ENCODE measurements at regions not wholly inside any gene's neighbourhood (a gene's known extent, or its start where the extent isn't known, plus 50 kb on each side); places are given as distances from the start of the nearest gene placed in this dataset.

- no peak overlapping the region for H3K4me3 ChIP-seq (replicated peaks; ENCODE audit: low read depth, low read length)
- DNase-seq (ENCODE audit: extremely low read depth, insufficient read length): no peak
- no peaks in the 10 kb centered on the region for H3K27me3 ChIP-seq (replicated peaks; ENCODE audit: control insufficient read depth, insufficient read depth, low read length)
- no peak for TF ChIP-seq CTCF (IDR thresholded peaks at IDR 0.05; ENCODE audit: insufficient read depth, low read length, poor library complexity, severe bottlenecking)
- H3K36me3 ChIP-seq (ENCODE audit: control insufficient read depth, insufficient read depth, low read length): no peaks in the 10 kb centered on the region
Measured at GRCh38 chr12:77494296-77494695, 336.4 kb upstream of the NAV3 start.

- H3K36me3 ChIP-seq (ENCODE audit: control insufficient read depth, insufficient read depth, low read length): no peaks in the 10 kb centered on the region
- no peak for TF ChIP-seq CTCF (IDR thresholded peaks at IDR 0.05; ENCODE audit: insufficient read depth, low read length, poor library complexity, severe bottlenecking)
- no peak for DNase-seq (ENCODE audit: extremely low read depth, insufficient read length)
- H3K27me3 ChIP-seq (replicated peaks; ENCODE audit: control insufficient read depth, insufficient read depth, low read length): no peaks in the 10 kb centered on the region
- no peak overlapping the region for H3K4me3 ChIP-seq (replicated peaks; ENCODE audit: low read depth, low read length)
Measured at GRCh38 chr12:77493302-77494168, 337.2 kb upstream of the NAV3 start.

DNA sequence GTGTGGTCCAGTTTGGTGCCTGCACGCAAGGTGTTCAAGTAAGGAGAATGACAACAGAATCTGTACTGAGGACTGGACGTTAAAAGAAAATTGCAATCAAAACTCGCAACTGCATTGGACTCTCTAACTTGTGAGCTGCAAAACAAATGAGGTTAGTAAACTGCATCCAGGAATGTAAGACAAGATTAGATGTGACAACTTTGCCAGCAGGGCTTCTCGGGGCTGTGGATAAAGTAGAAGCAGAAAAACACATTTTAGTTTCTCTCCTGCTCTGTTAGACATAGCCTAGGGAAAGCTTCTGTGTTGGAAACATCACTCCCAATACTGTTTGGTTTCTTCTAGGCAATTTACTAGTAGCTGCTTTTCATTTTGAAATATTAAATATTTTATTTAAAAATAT, 338.2 kb upstream of the NAV3 start:
- Histone ChIP-seq H3K27me3 (replicated peaks; ENCODE audit: control insufficient read depth, insufficient read depth, low read length) (no peaks in the 10 kb centered on the region), H3K4me3 (replicated peaks; ENCODE audit: low read depth, low read length) (no peak overlapping the region), H3K36me3 (ENCODE audit: control insufficient read depth, insufficient read depth, low read length) (no peaks in the 10 kb centered on the region)
- DNase-seq (ENCODE audit: extremely low read depth, insufficient read length): no peak
- TF ChIP-seq CTCF (IDR thresholded peaks at IDR 0.05; ENCODE audit: insufficient read depth, low read length, poor library complexity, severe bottlenecking): no peak

DNA sequence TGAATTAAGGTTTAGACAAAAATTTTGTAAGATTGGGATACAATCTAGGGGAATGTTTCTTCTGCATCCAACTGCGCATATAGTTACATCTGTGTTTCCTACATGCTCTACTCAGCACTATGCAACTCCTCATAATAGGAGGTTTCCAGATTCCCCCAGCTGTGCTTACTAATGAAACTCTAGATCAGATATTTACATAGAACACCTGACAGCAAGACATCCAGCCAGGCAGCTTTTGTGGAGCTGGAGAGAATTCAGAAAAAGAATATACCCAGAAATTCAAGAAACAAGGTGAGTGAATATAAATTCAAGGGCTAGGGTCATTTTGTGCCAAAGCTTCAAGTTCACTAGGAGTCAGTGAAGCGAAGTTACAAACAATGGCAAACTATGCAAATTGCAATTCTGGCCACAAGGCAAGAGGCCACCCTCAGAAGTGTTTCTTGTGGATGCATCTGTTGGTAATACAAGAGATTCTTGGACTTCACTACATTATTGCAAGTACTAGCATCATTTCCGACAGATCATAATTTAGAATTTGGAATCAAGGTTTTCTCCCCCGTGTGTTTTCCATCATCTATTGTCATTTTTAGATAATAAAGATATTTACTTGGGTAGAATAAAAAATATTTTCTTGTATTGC, 341.2 kb upstream of the NAV3 start:
- Histone ChIP-seq H3K4me3 (replicated peaks; ENCODE audit: low read depth, low read length) (no peak overlapping the region), H3K36me3 (ENCODE audit: control insufficient read depth, insufficient read depth, low read length) (no peaks in the 10 kb centered on the region), H3K27me3 (replicated peaks; ENCODE audit: control insufficient read depth, insufficient read depth, low read length) (no peaks in the 10 kb centered on the region)
- DNase-seq (ENCODE audit: extremely low read depth, insufficient read length): no peak
- no peak for TF ChIP-seq CTCF (IDR thresholded peaks at IDR 0.05; ENCODE audit: insufficient read depth, low read length, poor library complexity, severe bottlenecking)

- no peak overlapping the region for H3K4me3 ChIP-seq (replicated peaks; ENCODE audit: low read depth, low read length)
- H3K27me3 ChIP-seq (replicated peaks; ENCODE audit: control insufficient read depth, insufficient read depth, low read length): no peaks in the 10 kb centered on the region
- H3K36me3 ChIP-seq (ENCODE audit: control insufficient read depth, insufficient read depth, low read length): no peaks in the 10 kb centered on the region
- no peak for TF ChIP-seq CTCF (IDR thresholded peaks at IDR 0.05; ENCODE audit: insufficient read depth, low read length, poor library complexity, severe bottlenecking)
- DNase-seq (ENCODE audit: extremely low read depth, insufficient read length): no peak
Measured at GRCh38 chr12:77488041-77488620, 342.6 kb upstream of the NAV3 start.
